Activated naive CD8-positive, alpha-beta T cell (primary cell): ENCODE measurements at regions not wholly inside any gene's neighbourhood (a gene's known extent, or its start where the extent isn't known, plus 50 kb on each side); places are given as distances from the start of the nearest gene placed in this dataset.

ENCODE experiments used
- H3K27ac Mint-ChIP-seq: one replicate; pipeline ENCODE4 v1.8.0; 2021; ENCODE audit warnings: mixed read lengths
- H3K27me3 Mint-ChIP-seq: one replicate; pipeline ENCODE4 v1.8.0; 2021; ENCODE audit warnings: mixed read lengths
- H3K36me3 Mint-ChIP-seq: one replicate; pipeline ENCODE4 v1.8.0; 2021; ENCODE audit warnings: mixed read lengths
- H3K4me1 Mint-ChIP-seq: one replicate; pipeline ENCODE4 v1.8.0; 2021; ENCODE audit warnings: low read depth, mixed read lengths
- H3K4me3 Mint-ChIP-seq: one replicate; pipeline ENCODE4 v1.8.0; 2021; ENCODE audit warnings: mild to moderate bottlenecking, mixed read lengths
- H3K9me3 Mint-ChIP-seq: one replicate; pipeline ENCODE4 v1.8.0; 2021; ENCODE audit warnings: low read depth, mixed read lengths

GRCh38 chr4:152148057-152148456 lies 387.2 kb upstream of the GATB start:
- Mint-ChIP-seq H3K4me1 (no peaks in the 10 kb centered on the region), H3K9me3 (peaks cover 10% of the 10 kb centered on the region), H3K4me3 (no peak overlapping the region), H3K27ac (no peak overlapping the region), H3K36me3 (peaks cover 10% of the 10 kb centered on the region), H3K27me3 (no peaks in the 10 kb centered on the region)

- peaks cover 10% of the 10 kb centered on the region for H3K36me3 Mint-ChIP-seq
- no peak overlapping the region for H3K4me3 Mint-ChIP-seq
- no peak overlapping the region for H3K27ac Mint-ChIP-seq
- no peaks in the 10 kb centered on the region for H3K27me3 Mint-ChIP-seq
- H3K4me1 Mint-ChIP-seq: no peaks in the 10 kb centered on the region
- peaks cover 10% of the 10 kb centered on the region for H3K9me3 Mint-ChIP-seq
Measured at GRCh38 chr4:152146244-152146643, 385.4 kb upstream of the GATB start.

- Mint-ChIP-seq H3K9me3 (peaks cover 10% of the 10 kb centered on the region), H3K36me3 (peaks cover 10% of the 10 kb centered on the region), H3K4me1 (peaks cover 3% of the 10 kb centered on the region), H3K27me3 (no peaks in the 10 kb centered on the region), H3K27ac (no peak overlapping the region), H3K4me3 (no peak overlapping the region)
Measured at GRCh38 chr4:152143806-152144205, 383.0 kb upstream of the GATB start.

- Mint-ChIP-seq H3K9me3 (no peaks in the 10 kb centered on the region), H3K4me1 (peaks cover 13% of the 10 kb centered on the region), H3K27ac (no peak overlapping the region), H3K27me3 (peaks cover 1% of the 10 kb centered on the region), H3K4me3 (no peak overlapping the region), H3K36me3 (no peaks in the 10 kb centered on the region)
Measured at GRCh38 chr4:152138451-152138850, 377.6 kb upstream of the GATB start.

GRCh38 chr4:152132776-152133175 lies 372.0 kb upstream of the GATB start:
- Mint-ChIP-seq H3K27ac (no peak overlapping the region), H3K4me3 (no peak overlapping the region), H3K4me1 (peaks cover 9% of the 10 kb centered on the region), H3K9me3 (peaks cover 5% of the 10 kb centered on the region), H3K36me3 (peaks cover 3% of the 10 kb centered on the region), H3K27me3 (peaks cover 1% of the 10 kb centered on the region)

- Mint-ChIP-seq H3K27me3 (no peaks in the 10 kb centered on the region), H3K36me3 (peaks cover 24% of the 10 kb centered on the region), H3K27ac (no peak overlapping the region)
Measured at GRCh38 chr4:152128356-152128755, 367.5 kb upstream of the GATB start.

GRCh38 chr4:152126238-152126637 lies 365.4 kb upstream of the GATB start:
- peaks cover 20% of the 10 kb centered on the region for H3K9me3 Mint-ChIP-seq
- no peak overlapping the region for H3K27ac Mint-ChIP-seq
- H3K4me3 Mint-ChIP-seq: no peak overlapping the region
- peaks cover 16% of the 10 kb centered on the region for H3K4me1 Mint-ChIP-seq
- peaks cover 25% of the 10 kb centered on the region for H3K36me3 Mint-ChIP-seq
- H3K27me3 Mint-ChIP-seq: no peaks in the 10 kb centered on the region

More at GRCh38 chr4:152128356-152128755, 367.5 kb upstream of the GATB start:
- Mint-ChIP-seq H3K4me1 (peaks cover 16% of the 10 kb centered on the region), H3K4me3 (no peak overlapping the region), H3K9me3 (peaks cover 14% of the 10 kb centered on the region)

- Mint-ChIP-seq H3K9me3 (peaks cover 23% of the 10 kb centered on the region), H3K4me1 (peaks cover 42% of the 10 kb centered on the region), H3K27ac (no peak overlapping the region), H3K36me3 (peaks cover 9% of the 10 kb centered on the region), H3K4me3 (no peak overlapping the region), H3K27me3 (no peaks in the 10 kb centered on the region)
Measured at GRCh38 chr4:152118819-152119553, 358.2 kb upstream of the GATB start.

- Mint-ChIP-seq H3K27me3 (no peaks in the 10 kb centered on the region), H3K36me3 (peaks cover 4% of the 10 kb centered on the region), H3K4me1 (peaks cover 52% of the 10 kb centered on the region), H3K9me3 (peaks cover 18% of the 10 kb centered on the region), H3K4me3 (no peak overlapping the region), H3K27ac (no peak overlapping the region)
Measured at GRCh38 chr4:152117933-152118507, 357.2 kb upstream of the GATB start.

- Mint-ChIP-seq H3K27ac (peak overlapping the region; percentile 4), H3K27me3 (no peaks in the 10 kb centered on the region), H3K4me3 (no peak overlapping the region), H3K9me3 (peaks cover 16% of the 10 kb centered on the region), H3K4me1 (peaks cover 57% of the 10 kb centered on the region), H3K36me3 (peaks cover 4% of the 10 kb centered on the region)
Measured at GRCh38 chr4:152117520-152117919, 356.7 kb upstream of the GATB start.

- Mint-ChIP-seq H3K27ac (peak overlapping the region; percentile 95), H3K36me3 (peaks cover 4% of the 10 kb centered on the region), H3K9me3 (peaks cover 16% of the 10 kb centered on the region), H3K4me3 (peak overlapping the region; percentile 72), H3K4me1 (peaks cover 61% of the 10 kb centered on the region), H3K27me3 (no peaks in the 10 kb centered on the region)
Measured at GRCh38 chr4:152117054-152117453, 356.2 kb upstream of the GATB start.

- Mint-ChIP-seq H3K9me3 (peaks cover 11% of the 10 kb centered on the region), H3K27ac (peak overlapping the region; percentile 95), H3K4me1 (peaks cover 67% of the 10 kb centered on the region), H3K36me3 (peaks cover 4% of the 10 kb centered on the region), H3K4me3 (peak overlapping the region; percentile 72), H3K27me3 (no peaks in the 10 kb centered on the region)
Measured at GRCh38 chr4:152115794-152116193, 355.0 kb upstream of the GATB start.

- H3K9me3 Mint-ChIP-seq: peaks cover 11% of the 10 kb centered on the region
- peak overlapping the region; percentile 95 for H3K27ac Mint-ChIP-seq
- no peaks in the 10 kb centered on the region for H3K27me3 Mint-ChIP-seq
- peaks cover 74% of the 10 kb centered on the region for H3K4me1 Mint-ChIP-seq
- H3K4me3 Mint-ChIP-seq: peak overlapping the region; percentile 72
- peaks cover 4% of the 10 kb centered on the region for H3K36me3 Mint-ChIP-seq
Measured at GRCh38 chr4:152115118-152115517, 354.3 kb upstream of the GATB start.

GRCh38 chr4:152114562-152114961 lies 353.8 kb upstream of the GATB start:
- peaks cover 80% of the 10 kb centered on the region for H3K4me1 Mint-ChIP-seq
- peak overlapping the region; percentile 95 for H3K27ac Mint-ChIP-seq
- H3K36me3 Mint-ChIP-seq: peaks cover 4% of the 10 kb centered on the region

GRCh38 chr4:152112887-152113286 lies 352.1 kb upstream of the GATB start:
- peaks cover 4% of the 10 kb centered on the region for H3K36me3 Mint-ChIP-seq
- H3K27me3 Mint-ChIP-seq: no peaks in the 10 kb centered on the region
- no peak overlapping the region for H3K4me3 Mint-ChIP-seq
- H3K4me1 Mint-ChIP-seq: peaks cover 92% of the 10 kb centered on the region
- H3K27ac Mint-ChIP-seq: peak overlapping the region; percentile 47
- peaks cover 11% of the 10 kb centered on the region for H3K9me3 Mint-ChIP-seq

More at GRCh38 chr4:152114562-152114961, 353.8 kb upstream of the GATB start:
- Mint-ChIP-seq H3K27me3 (no peaks in the 10 kb centered on the region), H3K9me3 (peaks cover 11% of the 10 kb centered on the region), H3K4me3 (no peak overlapping the region)
